HCT116 (cell line): ENCODE measurements at regions not wholly inside any gene's neighbourhood (a gene's known extent, or its start where the extent isn't known, plus 50 kb on each side); places are given as distances from the start of the nearest gene placed in this dataset.

ENCODE experiments used
- ELF1 ChIP-seq: IDR thresholded peaks from 2 replicates; pipeline ENCODE4 v1.6.1; 2012; ENCODE audit warnings: low read depth, borderline replicate concordance
- EZH2phosphoT487 ChIP-seq: fragments of 200-600 bp; IDR thresholded peaks from 2 replicates; pipeline ENCODE4 v1.6.1; 2018; ENCODE audit warnings: antibody characterized with exemption, borderline replicate concordance
- POLR2A ChIP-seq: IDR thresholded peaks from 2 replicates; pipeline ENCODE4 v1.7.0; 2011; ENCODE audit warnings: borderline replicate concordance; ENCODE audit not compliant: insufficient read depth, insufficient read length; ENCODE audit errors: extremely low read depth
- POLR2AphosphoS5 ChIP-seq: IDR thresholded peaks from 2 replicates; pipeline ENCODE4 v1.6.1; 2011; ENCODE audit warnings: mild to moderate bottlenecking, low read depth, low read length, moderate library complexity
- SIN3A ChIP-seq: IDR thresholded peaks from 2 replicates; pipeline ENCODE4 v1.6.1; 2012; ENCODE audit warnings: low read depth
- ZFX ChIP-seq: fragments of 450-650 bp; IDR thresholded peaks from 2 replicates; pipeline ENCODE4 v1.6.1; 2017
- TF ChIP-seq, protein P1 (sequence below), 3 experiments: fragments of 200-600 bp in 1 of 3; sonication (generic) in 1 of 3; IDR thresholded peaks in 2 of 3; conservative IDR thresholded peaks in 1 of 3; 2 replicates each; pipeline ENCODE4 v1.5.1; 2012 to 2017; ENCODE audit warnings: low read depth in 2 of 3, low read length in 2 of 3, antibody characterized with exemption in 1 of 3, borderline replicate concordance in 1 of 3, control low read depth in 1 of 3, mild to moderate bottlenecking in 1 of 3, mixed read lengths in 1 of 3, mixed run types in 1 of 3, moderate library complexity in 1 of 3; ENCODE audit not compliant: insufficient read depth in 1 of 3

- TF ChIP-seq, protein P1, sequence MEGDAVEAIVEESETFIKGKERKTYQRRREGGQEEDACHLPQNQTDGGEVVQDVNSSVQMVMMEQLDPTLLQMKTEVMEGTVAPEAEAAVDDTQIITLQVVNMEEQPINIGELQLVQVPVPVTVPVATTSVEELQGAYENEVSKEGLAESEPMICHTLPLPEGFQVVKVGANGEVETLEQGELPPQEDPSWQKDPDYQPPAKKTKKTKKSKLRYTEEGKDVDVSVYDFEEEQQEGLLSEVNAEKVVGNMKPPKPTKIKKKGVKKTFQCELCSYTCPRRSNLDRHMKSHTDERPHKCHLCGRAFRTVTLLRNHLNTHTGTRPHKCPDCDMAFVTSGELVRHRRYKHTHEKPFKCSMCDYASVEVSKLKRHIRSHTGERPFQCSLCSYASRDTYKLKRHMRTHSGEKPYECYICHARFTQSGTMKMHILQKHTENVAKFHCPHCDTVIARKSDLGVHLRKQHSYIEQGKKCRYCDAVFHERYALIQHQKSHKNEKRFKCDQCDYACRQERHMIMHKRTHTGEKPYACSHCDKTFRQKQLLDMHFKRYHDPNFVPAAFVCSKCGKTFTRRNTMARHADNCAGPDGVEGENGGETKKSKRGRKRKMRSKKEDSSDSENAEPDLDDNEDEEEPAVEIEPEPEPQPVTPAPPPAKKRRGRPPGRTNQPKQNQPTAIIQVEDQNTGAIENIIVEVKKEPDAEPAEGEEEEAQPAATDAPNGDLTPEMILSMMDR (IDR thresholded peaks at IDR 0.05 in 2 of 3, conservative IDR thresholded peaks at IDR 0.05 in 1 of 3; ENCODE audit: borderline replicate concordance in 1 of 3, insufficient read depth in 1 of 3, low read depth in 2 of 3, low read length in 2 of 3), result no peak
- no peak for TF ChIP-seq POLR2A
- TF ChIP-seq ELF1, result no peak
- TF ChIP-seq EZH2phosphoT487, result no peak
- TF ChIP-seq SIN3A, result no peak
- no peak for TF ChIP-seq ZFX
- TF ChIP-seq POLR2AphosphoS5, result no peak
These were observed 1256.0 kb downstream of the AMY1C start for GRCh38 chr1:105005594-105006195.
